B cell (primary cell): ENCODE measurements at regions not wholly inside any gene's neighbourhood (a gene's known extent, or its start where the extent isn't known, plus 50 kb on each side); places are given as distances from the start of the nearest gene placed in this dataset.

Source experiments
- ATAC-seq: fragments of 200-7000 bp; cut with Tn5 transposase; one replicate; pipeline ENCODE4 v1.10.0; 2021; ENCODE audit warnings: low read depth, mild to moderate bottlenecking, moderate number of reproducible peaks, moderate library complexity
- CTCF ChIA-PET: fragments of 350-600 bp; sonication (Branson Sonifier 250); formaldehyde crosslinking; loops from one replicate; lab custom pipeline; 2021; ENCODE audit warnings: antibody characterized with exemption, inconsistent platforms; lab: Charles Lee
- POLR2A ChIA-PET: fragments of 350-600 bp; sonication (Branson Sonifier 250); formaldehyde crosslinking; loops from one replicate; lab custom pipeline; 2021; ENCODE audit warnings: antibody characterized with exemption; lab: Charles Lee
- DNase-seq: peaks from one replicate; pipeline ENCODE4 v3.0.0; 2013
- H2AFZ ChIP-seq: 2 replicates; pipeline ENCODE4 v1.6.1; 2012; ENCODE audit warnings: mild to moderate bottlenecking, low read depth, low read length; ENCODE audit not compliant: insufficient read depth, poor library complexity, severe bottlenecking
- H3K27ac ChIP-seq, 2 donors: 1 replicate in 1 of 2; 2 replicates in 1 of 2; pipeline ENCODE4 v1.5.1; 2012 to 2013; ENCODE audit warnings: low read length in 2 of 2, mild to moderate bottlenecking in 2 of 2, moderate library complexity in 1 of 2
- H3K27me3 ChIP-seq, 4 experiments: fragments of 200-600 bp in 1 of 4; sonication (generic) in 1 of 4; replicated peaks in 1 of 4; 1 replicate in 2 of 4; 2 replicates in 2 of 4; pipeline versions ENCODE4 v1.6.1 to v1.7.0; 2013 to 2016; ENCODE audit warnings: low read length in 3 of 4, mild to moderate bottlenecking in 2 of 4, mixed read lengths in 1 of 4, moderate library complexity in 1 of 4; ENCODE audit not compliant: insufficient read depth in 4 of 4, control insufficient read depth in 3 of 4; ENCODE audit errors: control extremely low read depth in 1 of 4
- H3K36me3 ChIP-seq, 2 experiments: replicated peaks in 1 of 2; 1 replicate in 1 of 2; 2 replicates in 1 of 2; pipeline versions ENCODE4 v1.6.1 to v1.7.1; 2013; ENCODE audit warnings: low read length in 1 of 2; ENCODE audit not compliant: insufficient read depth in 2 of 2, control insufficient read depth in 1 of 2; ENCODE audit errors: control extremely low read depth in 1 of 2, extremely low read depth in 1 of 2
- H3K4me1 ChIP-seq, 2 donors: fragments of 200-600 bp in 1 of 2; sonication (generic) in 1 of 2; 1 replicate in 1 of 2; 2 replicates in 1 of 2; pipeline versions ENCODE4 v1.5.1 to v1.6.1; 2013 to 2017; ENCODE audit warnings: low read length in 2 of 2; ENCODE audit not compliant: control insufficient read depth in 2 of 2, insufficient read depth in 2 of 2
- H3K4me2 ChIP-seq: replicated peaks from 2 replicates; pipeline ENCODE3; 2012; ENCODE audit warnings: mild to moderate bottlenecking, low read depth, low read length; ENCODE audit not compliant: poor library complexity, severe bottlenecking
- H3K4me3 ChIP-seq, 5 experiments: fragments of 200-600 bp in 1 of 5; sonication (generic) in 1 of 5; 1 replicate in 3 of 5; 2 replicates in 2 of 5; pipeline versions ENCODE4 v1.5.1 to v1.7.0; 2011 to 2016; ENCODE audit warnings: low read length in 4 of 5, mild to moderate bottlenecking in 4 of 5, low read depth in 2 of 5, control low read depth in 1 of 5, moderate library complexity in 1 of 5; ENCODE audit not compliant: insufficient read depth in 1 of 5; ENCODE audit errors: control extremely low read depth in 1 of 5, extremely low read depth in 1 of 5
- H3K79me2 ChIP-seq: fragments of 200-600 bp; sonication (generic); one replicate; pipeline ENCODE4 v1.6.0; 2016; ENCODE audit warnings: low read length; ENCODE audit not compliant: control insufficient read depth, insufficient read depth
- H3K9ac ChIP-seq: fragments of 200-600 bp; sonication (generic); 2 replicates; pipeline ENCODE4 v1.6.1; 2017; ENCODE audit warnings: mild to moderate bottlenecking, low read length, moderate library complexity
- H3K9me3 ChIP-seq, 3 donors: one replicate each; pipeline versions ENCODE4 v1.6.1 to v1.7.1; 2013; ENCODE audit warnings: low read length in 2 of 3; ENCODE audit not compliant: control insufficient read depth in 2 of 3, insufficient read depth in 1 of 3; ENCODE audit errors: control extremely low read depth in 1 of 3
- H4K20me1 ChIP-seq: 2 replicates; pipeline ENCODE4 v1.6.0; 2012; ENCODE audit warnings: mild to moderate bottlenecking, low read length; ENCODE audit not compliant: insufficient read depth, control insufficient read depth, poor library complexity, severe bottlenecking
- H3K27ac Mint-ChIP-seq: one replicate; pipeline ENCODE4 v1.8.0; 2021; ENCODE audit warnings: mixed read lengths
- H3K27me3 Mint-ChIP-seq: one replicate; pipeline ENCODE4 v1.8.0; 2021; ENCODE audit warnings: mixed read lengths
- H3K4me1 Mint-ChIP-seq: one replicate; pipeline ENCODE4 v1.8.0; 2021; ENCODE audit warnings: mixed read lengths
- H3K4me3 Mint-ChIP-seq: one replicate; pipeline ENCODE4 v1.8.0; 2021; ENCODE audit warnings: mixed read lengths
- H3K9me3 Mint-ChIP-seq: one replicate; pipeline ENCODE4 v1.8.0; 2022; ENCODE audit warnings: mixed read lengths; ENCODE audit not compliant: insufficient read depth
- CTCF ChIP-seq: fragments of 200-600 bp; IDR thresholded peaks from one replicate; pipeline ENCODE4 v1.8.0; 2022; ENCODE audit warnings: antibody characterized with exemption, mild to moderate bottlenecking
- EZH2 ChIP-seq: IDR thresholded peaks from 2 replicates; pipeline ENCODE4 v1.6.1; 2012; ENCODE audit warnings: borderline replicate concordance, low read depth, mild to moderate bottlenecking, moderate library complexity, low read length; ENCODE audit not compliant: insufficient read depth, poor library complexity, severe bottlenecking
- WGBS: methylation state at CpG from one replicate; pipeline ENCODE4 v1.1.5; 2013; ENCODE audit warnings: missing lambda C conversion rate; ENCODE audit not compliant: insufficient coverage; 5-methylcytosine and 5-hydroxymethylcytosine counted together
- intact Hi-C: fragments of 100-400 bp; cut with micrococcal nuclease; formaldehyde crosslinking; loops from one replicate; pipeline ENCODE4 v1.10.0; 2022

GRCh38 chr3:73210759-73211158, 149.3 kb downstream of the EBLN2 start:
- H3K4me3 Mint-ChIP-seq, result no peak overlapping the region
- intact Hi-C loops, result no loop called here
- Histone ChIP-seq H3K4me1 (no peaks in the 10 kb centered on the region), H4K20me1 (no peaks in the 10 kb centered on the region), H3K27ac (no peak overlapping the region), H3K4me3 (no peak overlapping the region), H3K36me3 (no peaks in the 10 kb centered on the region), H3K4me2 (no peak overlapping the region), H3K79me2 (no peaks in the 10 kb centered on the region), H3K9me3 (peaks cover 0 to 6% (median 0%) of the 10 kb centered on the region in 3 donors), H2AFZ (no peak overlapping the region), H3K27me3 (no peaks in the 10 kb centered on the region), H3K9ac (no peak overlapping the region)
- ATAC-seq (no peak), DNase-seq (no peak)
- CTCF ChIA-PET, result no interaction called here
- no peaks in the 10 kb centered on the region for H3K4me1 Mint-ChIP-seq
- no peaks in the 10 kb centered on the region for H3K9me3 Mint-ChIP-seq
- POLR2A ChIA-PET, result no interaction called here
- no peak overlapping the region for H3K27ac Mint-ChIP-seq
- H3K27me3 Mint-ChIP-seq, result no peaks in the 10 kb centered on the region
- no peak for TF ChIP-seq EZH2
- 98% methylated on average over 3 of the region's 3 CpGs for WGBS

GRCh38 chr3:73212683-73213082, 151.2 kb downstream of the EBLN2 start:
- ChIA-PET POLR2A (no interaction called here), CTCF (no interaction called here)
- no peak for DNase-seq
- no peak overlapping the region for H3K27ac ChIP-seq
- Mint-ChIP-seq H3K9me3 (no peaks in the 10 kb centered on the region), H3K27ac (no peak overlapping the region), H3K4me1 (no peaks in the 10 kb centered on the region), H3K4me3 (no peak overlapping the region), H3K27me3 (no peaks in the 10 kb centered on the region)
- no peak overlapping the region for H3K4me3 ChIP-seq
- no peaks in the 10 kb centered on the region for H3K79me2 ChIP-seq
- H3K4me1 ChIP-seq, result no peaks in the 10 kb centered on the region
- TF ChIP-seq EZH2 (no peak), CTCF (no peak)
- H3K36me3 ChIP-seq, result no peaks in the 10 kb centered on the region
- peaks cover 0 to 6% (median 0%) of the 10 kb centered on the region in 3 donors for H3K9me3 ChIP-seq
- intact Hi-C loops, result no loop called here
- WGBS, result 20% methylated on average over 2 of the region's 3 CpGs
- no peak overlapping the region for H3K9ac ChIP-seq
- no peak for ATAC-seq
- no peaks in the 10 kb centered on the region for H4K20me1 ChIP-seq
- H3K4me2 ChIP-seq, result no peak overlapping the region
- H2AFZ ChIP-seq, result no peak overlapping the region
- H3K27me3 ChIP-seq, result peaks cover 0 to 3% (median 0%) of the 10 kb centered on the region in 4 experiments
